HG02938 (cell line): ENCODE measurements at regions not wholly inside any gene's neighbourhood (a gene's known extent, or its start where the extent isn't known, plus 50 kb on each side); places are given as distances from the start of the nearest gene placed in this dataset.
"Not testable (repeated sequence)": the region's sequence is repeated elsewhere in the genome, so short reads cannot be mapped to it uniquely, and the experiment has no call there.

Experiments used
- ATAC-seq: cut with Tn5 transposase; IDR thresholded peaks from one replicate; pipeline ENCODE4 v1.9.1; 2021; ENCODE audit warnings: mild to moderate bottlenecking, moderate library complexity; ENCODE audit not compliant: unreplicated experiment

- not testable (repeated sequence) for ATAC-seq
These were observed 435.5 kb upstream of the PIK3R1 start for GRCh38 chr5:67779893-67780623.

DNA sequence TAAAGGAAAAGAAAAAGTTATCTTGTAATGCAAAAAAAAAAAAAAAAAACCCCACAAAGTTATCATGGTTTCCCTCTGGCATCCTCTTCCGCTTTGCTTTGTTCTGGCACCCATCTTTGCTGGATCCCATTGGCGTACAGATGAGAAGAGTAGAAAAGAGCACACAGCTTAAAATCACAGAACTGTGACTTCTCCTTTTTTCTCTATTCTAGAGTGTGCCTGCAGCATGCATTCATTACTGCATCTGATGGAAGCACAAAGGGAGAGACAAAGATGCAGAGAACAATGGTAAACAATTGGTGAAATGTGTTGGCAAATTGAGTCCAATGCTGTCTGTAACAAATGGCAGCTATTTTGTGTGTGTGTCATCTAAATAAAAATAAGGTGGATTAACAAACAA lies 440.8 kb upstream of the PIK3R1 start:
- no peak for ATAC-seq

- no peak for ATAC-seq
These were observed 441.3 kb upstream of the PIK3R1 start for GRCh38 chr5:67774267-67774552.

- no peak for ATAC-seq
These were observed 441.9 kb upstream of the PIK3R1 start for GRCh38 chr5:67773411-67774266.

- no peak for ATAC-seq
These were observed 443.8 kb upstream of the PIK3R1 start for GRCh38 chr5:67771791-67772190.

GRCh38 chr5:67771221-67771620 lies 444.3 kb upstream of the PIK3R1 start:
- no peak for ATAC-seq

DNA sequence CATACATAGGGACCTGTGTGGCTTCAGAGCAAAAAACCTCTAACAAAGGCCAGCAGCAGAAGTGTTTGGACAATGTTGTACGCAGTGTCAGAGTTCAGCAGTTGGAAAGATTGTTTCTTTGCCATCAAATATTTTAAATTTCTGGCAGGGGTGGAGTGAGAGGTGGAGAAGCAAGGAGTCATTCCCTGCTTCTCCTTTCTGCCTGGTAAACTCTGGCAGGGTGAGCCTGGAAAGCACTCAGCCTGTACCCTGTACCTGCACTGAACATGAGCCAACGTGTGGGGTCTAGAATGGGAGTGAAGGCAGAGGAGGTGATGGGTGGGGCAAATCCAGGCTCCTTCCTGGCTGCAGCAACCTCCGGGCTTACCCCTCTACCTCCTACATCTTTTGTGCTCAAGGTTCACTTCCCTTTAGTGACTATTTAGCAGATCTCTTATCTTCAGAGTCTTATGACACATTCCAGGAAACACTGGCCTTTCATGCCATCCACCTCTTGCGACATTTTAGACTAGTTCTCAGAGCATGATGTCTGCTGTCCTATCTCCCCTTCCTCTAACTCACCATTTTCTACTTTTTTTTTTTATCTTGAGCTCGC lies 445.0 kb upstream of the PIK3R1 start:
- no peak for ATAC-seq

- ATAC-seq, result no peak
These were observed 449.9 kb upstream of the PIK3R1 start for GRCh38 chr5:67765697-67766096.

DNA sequence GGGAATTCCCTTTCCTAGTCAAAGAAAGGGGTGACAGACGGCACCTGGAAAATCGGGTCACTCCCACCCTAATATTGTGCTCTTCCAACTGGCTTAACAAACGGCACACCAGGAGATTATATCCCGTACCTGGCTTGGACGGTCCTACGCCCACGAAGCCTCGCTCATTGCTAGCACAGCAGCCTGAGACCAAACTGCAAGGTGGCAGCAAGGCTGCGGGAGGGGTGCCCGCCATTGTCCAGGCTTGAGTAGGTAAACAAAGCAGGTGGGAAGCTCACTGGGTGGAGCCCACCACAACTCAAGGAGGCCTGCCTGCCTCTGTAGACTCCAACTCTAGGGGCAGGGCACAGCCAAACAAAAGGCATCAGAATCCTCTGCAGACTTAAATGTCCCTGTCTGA lies 457.8 kb upstream of the PIK3R1 start:
- ATAC-seq, result not testable (repeated sequence)

GRCh38 chr5:67752357-67752708 lies 463.2 kb upstream of the PIK3R1 start:
- no peak for ATAC-seq

DNA sequence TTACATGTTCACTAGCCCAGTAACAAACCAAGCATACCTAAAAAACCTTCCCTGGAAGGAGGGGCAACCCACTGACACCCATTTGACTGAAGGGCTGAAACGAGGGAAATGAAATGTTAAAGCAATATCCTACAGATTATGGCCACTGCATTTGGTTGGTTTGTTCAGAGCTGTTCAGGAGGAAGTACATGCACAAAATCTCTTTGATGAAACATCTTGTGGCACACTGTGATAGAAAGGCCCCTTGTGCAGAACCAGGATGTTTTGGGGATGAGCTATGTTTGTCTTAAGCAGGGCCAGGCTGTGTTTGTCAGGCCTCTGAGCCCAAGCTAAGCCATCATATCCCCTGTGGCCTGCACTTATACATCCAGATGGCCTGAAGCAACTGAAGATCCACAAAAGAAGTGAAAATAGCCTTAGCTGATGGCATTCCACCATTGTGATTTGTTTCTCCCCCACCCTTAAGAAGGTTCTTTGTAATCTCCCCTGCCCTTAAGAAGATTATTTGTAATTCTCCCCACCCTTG lies 467.3 kb upstream of the PIK3R1 start:
- ATAC-seq, result no peak

- ATAC-seq, result no peak
These were observed 468.5 kb upstream of the PIK3R1 start for GRCh38 chr5:67747096-67747495.

DNA sequence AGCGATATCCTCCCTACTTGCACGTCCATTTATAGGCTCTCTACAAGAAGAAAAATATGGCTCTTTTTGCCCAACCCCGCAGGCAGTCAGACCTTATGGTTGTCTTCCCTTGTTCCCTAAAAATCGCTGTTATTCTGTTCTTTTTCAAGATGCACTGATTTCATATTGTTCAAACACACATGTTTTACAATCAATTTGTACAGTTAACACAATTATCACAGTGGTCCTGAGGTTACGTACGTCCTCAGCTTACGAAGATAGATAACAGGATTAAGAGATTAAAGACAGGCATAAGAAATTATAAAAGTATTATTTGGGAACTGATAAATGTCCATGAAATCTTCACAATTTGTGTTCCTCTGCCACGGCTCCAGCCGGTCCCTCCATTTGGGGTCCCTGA lies 468.9 kb upstream of the PIK3R1 start:
- not testable (repeated sequence) for ATAC-seq

GRCh38 chr5:67746103-67746502 lies 469.5 kb upstream of the PIK3R1 start:
- no peak for ATAC-seq

DNA sequence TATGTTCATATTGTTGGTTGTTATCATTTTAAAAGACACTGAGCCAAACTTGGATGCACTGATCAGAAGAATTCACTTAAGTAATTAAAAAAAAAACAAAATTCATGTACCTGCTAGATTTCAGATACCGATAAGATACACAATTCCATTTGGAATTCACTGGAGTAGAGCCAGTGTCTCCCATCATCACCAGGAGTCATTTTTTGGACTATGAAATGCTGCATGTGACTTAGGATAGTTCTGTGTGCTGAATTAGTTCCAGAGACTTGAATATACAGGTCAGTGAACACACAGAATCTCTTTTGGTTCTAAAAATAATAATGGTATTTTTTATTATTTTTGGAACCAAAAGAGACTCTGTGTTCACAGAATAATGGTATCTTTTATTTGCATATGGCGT lies 482.6 kb upstream of the PIK3R1 start:
- ATAC-seq, result no peak

DNA sequence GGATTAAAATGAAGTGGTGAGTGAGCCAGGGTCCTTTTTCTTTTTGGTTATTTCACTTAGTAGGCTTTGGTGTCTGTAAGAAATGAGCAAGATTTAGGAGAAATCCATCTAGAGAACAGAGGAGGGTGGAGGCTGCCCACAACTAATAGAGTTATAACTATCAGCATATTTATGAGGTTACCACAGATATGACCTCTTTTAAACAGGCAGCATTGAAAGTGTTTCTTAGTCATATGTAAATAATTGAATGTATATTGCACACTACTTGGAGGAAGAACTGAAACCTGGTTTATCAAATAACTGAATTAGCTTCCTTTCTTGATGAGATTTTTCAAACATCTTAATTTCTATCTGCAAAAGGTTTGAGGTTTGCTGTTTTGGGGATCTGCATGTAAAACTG lies 483.1 kb upstream of the PIK3R1 start:
- ATAC-seq, result no peak

GRCh38 chr5:67731886-67732285 lies 483.7 kb upstream of the PIK3R1 start:
- no peak for ATAC-seq

DNA sequence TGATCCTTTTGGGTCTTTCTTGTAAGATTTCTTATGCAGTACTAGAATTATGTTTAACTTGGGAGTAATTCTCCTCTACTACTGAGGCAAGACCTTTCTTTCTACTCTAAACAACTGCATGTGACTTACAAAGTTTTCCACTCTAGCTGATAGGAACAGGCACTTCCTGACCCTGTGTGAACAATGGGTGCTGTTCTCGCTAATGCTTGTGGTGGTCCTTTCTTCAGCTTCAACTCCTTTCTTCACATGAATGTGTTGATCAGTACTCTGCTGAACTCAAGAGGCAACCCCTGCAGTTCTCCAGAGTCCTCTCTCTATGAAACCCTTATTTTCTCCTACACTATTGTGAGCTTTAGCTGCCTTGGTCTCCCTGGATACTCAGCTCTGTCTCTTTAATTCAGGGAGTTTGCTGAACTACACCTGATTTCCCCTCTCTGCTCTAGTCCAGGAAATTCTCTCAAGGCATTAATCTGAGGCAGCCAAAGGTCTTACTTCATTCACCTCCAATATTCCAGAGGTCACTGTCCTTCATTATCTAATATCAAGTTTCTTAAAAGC lies 484.6 kb upstream of the PIK3R1 start:
- no peak for ATAC-seq

DNA sequence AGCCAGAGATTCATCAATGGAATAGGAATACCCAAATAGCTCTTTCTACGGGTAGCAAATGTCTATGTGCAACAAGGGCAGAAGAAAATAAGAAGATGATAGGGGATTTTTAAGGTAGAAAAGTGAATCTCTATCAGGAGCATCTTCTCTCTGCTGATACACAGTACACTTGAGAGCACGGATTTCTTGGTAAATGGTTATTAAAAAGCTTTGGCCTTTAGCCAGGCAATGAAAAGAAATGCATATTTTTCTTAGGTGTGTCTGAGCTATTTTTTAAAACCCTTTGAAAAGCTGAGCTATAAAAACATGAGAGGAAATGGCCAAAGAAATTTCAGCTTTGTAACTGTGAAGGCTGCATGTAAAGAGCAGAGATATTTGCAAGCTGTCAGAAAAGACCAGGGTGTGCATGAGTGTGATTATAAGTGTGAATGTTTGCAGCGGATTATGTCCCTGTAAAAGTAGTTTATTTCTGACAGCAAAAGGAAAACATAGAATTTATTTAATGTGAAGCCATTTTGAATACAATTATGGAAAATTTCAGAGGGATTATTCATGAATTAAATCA lies 487.1 kb upstream of the PIK3R1 start:
- ATAC-seq, result no peak

- ATAC-seq, result no peak
These were observed 490.0 kb upstream of the PIK3R1 start for GRCh38 chr5:67725604-67726003.

- ATAC-seq, result no peak
These were observed 491.0 kb upstream of the PIK3R1 start for GRCh38 chr5:67724412-67725135.
